ENCODE measurements at regions not wholly inside any gene's neighbourhood (a gene's known extent, or its start where the extent isn't known, plus 50 kb on each side); places are given as distances from the start of the nearest gene placed in this dataset.

- no peak overlapping the region for H3K4me3 ChIP-seq (ENCODE audit: control insufficient read depth, low read depth, low read length)
- no peak for TF ChIP-seq CTCF (conservative IDR thresholded peaks at IDR 0.05; ENCODE audit: control insufficient read depth, insufficient read depth, low read depth, low read length)
- peak; percentile 11 for DNase-seq (ENCODE audit: low read depth)
These were observed 271.4 kb downstream of the CSNK1G3 start for GRCh38 chr5:123783421-123783820.

GRCh38 chr5:123778641-123779040, 266.7 kb downstream of the CSNK1G3 start:
- no peak for DNase-seq (ENCODE audit: low read depth)
- no peak overlapping the region for H3K4me3 ChIP-seq (ENCODE audit: control insufficient read depth, low read depth, low read length)
- no peak for TF ChIP-seq CTCF (conservative IDR thresholded peaks at IDR 0.05; ENCODE audit: control insufficient read depth, insufficient read depth, low read depth, low read length)

GRCh38 chr5:123776761-123777160, 264.8 kb downstream of the CSNK1G3 start:
- no peak for TF ChIP-seq CTCF (conservative IDR thresholded peaks at IDR 0.05; ENCODE audit: control insufficient read depth, insufficient read depth, low read depth, low read length)

GRCh38 chr5:123771715-123772114, 259.7 kb downstream of the CSNK1G3 start:
- no peak overlapping the region for H3K4me3 ChIP-seq (ENCODE audit: control insufficient read depth, low read depth, low read length)
- no peak for DNase-seq (ENCODE audit: low read depth)
- no peak for TF ChIP-seq CTCF (conservative IDR thresholded peaks at IDR 0.05; ENCODE audit: control insufficient read depth, insufficient read depth, low read depth, low read length)

More at GRCh38 chr5:123776761-123777160, 264.8 kb downstream of the CSNK1G3 start:
- no peak overlapping the region for H3K4me3 ChIP-seq (ENCODE audit: control insufficient read depth, low read depth, low read length)
- DNase-seq (ENCODE audit: low read depth), result peak; percentile 70

- no peak for DNase-seq (ENCODE audit: low read depth)
- H3K4me3 ChIP-seq (ENCODE audit: control insufficient read depth, low read depth, low read length), result no peak overlapping the region
- no peak for TF ChIP-seq CTCF (conservative IDR thresholded peaks at IDR 0.05; ENCODE audit: control insufficient read depth, insufficient read depth, low read depth, low read length)
These were observed 251.2 kb downstream of the CSNK1G3 start for GRCh38 chr5:123763201-123763600.

GRCh38 chr5:123756816-123757215, 244.8 kb downstream of the CSNK1G3 start:
- no peak for DNase-seq (ENCODE audit: low read depth)
- no peak overlapping the region for H3K4me3 ChIP-seq (ENCODE audit: control insufficient read depth, low read depth, low read length)
- TF ChIP-seq CTCF (conservative IDR thresholded peaks at IDR 0.05; ENCODE audit: control insufficient read depth, insufficient read depth, low read depth, low read length), result no peak

- peak; percentile 3 for DNase-seq (ENCODE audit: low read depth)
- no peak for TF ChIP-seq CTCF (conservative IDR thresholded peaks at IDR 0.05; ENCODE audit: control insufficient read depth, insufficient read depth, low read depth, low read length)
These were observed 244.3 kb downstream of the CSNK1G3 start for GRCh38 chr5:123756318-123756665.

More at GRCh38 chr5:123756318-123756665, 244.3 kb downstream of the CSNK1G3 start:
- no peak overlapping the region for H3K4me3 ChIP-seq (ENCODE audit: control insufficient read depth, low read depth, low read length)

Data from fibroblast of mammary gland (primary cell).